RKO (cell line): ENCODE measurements at regions not wholly inside any gene's neighbourhood (a gene's known extent, or its start where the extent isn't known, plus 50 kb on each side); places are given as distances from the start of the nearest gene placed in this dataset.
"Not testable (repeated sequence)": the region's sequence is repeated elsewhere in the genome, so short reads cannot be mapped to it uniquely, and the experiment has no call there.

Experiments used
- DNase-seq: peaks from one replicate; pipeline ENCODE4 v3.0.0-alpha.2; 2016; ENCODE audit warnings: low spot score

- DNase-seq = no peak
Measured at GRCh38 chrX:65331371-65331770, 203.2 kb downstream of the LAS1L start.

- no peak for DNase-seq
Measured at GRCh38 chrX:65300104-65300809, 234.3 kb downstream of the LAS1L start.

- DNase-seq = not testable (repeated sequence)
Measured at GRCh38 chrX:65282905-65283304, 251.7 kb downstream of the LAS1L start.

- DNase-seq = no peak
Measured at GRCh38 chrX:65273152-65273551, 261.4 kb downstream of the LAS1L start.

- no peak for DNase-seq
Measured at GRCh38 chrX:65266482-65266881, 268.1 kb downstream of the LAS1L start.

GRCh38 chrX:65253817-65254216 is 277.6 kb upstream of the ZC4H2 start:
- no peak for DNase-seq

- DNase-seq = no peak
Measured at GRCh38 chrX:65241059-65241721, 264.9 kb upstream of the ZC4H2 start.

GRCh38 chrX:65203545-65203944 is 227.3 kb upstream of the ZC4H2 start:
- DNase-seq = no peak

GRCh38 chrX:65196758-65197360 is 220.6 kb upstream of the ZC4H2 start:
- peak; percentile 46 for DNase-seq

GRCh38 chrX:65195621-65196020 is 219.4 kb upstream of the ZC4H2 start:
- DNase-seq = no peak

GRCh38 chrX:65194547-65194946 is 218.3 kb upstream of the ZC4H2 start:
- no peak for DNase-seq

- not testable (repeated sequence) for DNase-seq
Measured at GRCh38 chrX:65163325-65163724, 187.1 kb upstream of the ZC4H2 start.

- no peak for DNase-seq
Measured at GRCh38 chrX:65148232-65148631, 172.0 kb upstream of the ZC4H2 start.

GRCh38 chrX:65136424-65136823 is 160.2 kb upstream of the ZC4H2 start:
- no peak for DNase-seq

GRCh38 chrX:65127842-65128241 is 151.6 kb upstream of the ZC4H2 start:
- DNase-seq = no peak

- DNase-seq = no peak
Measured at GRCh38 chrX:65098851-65099250, 122.6 kb upstream of the ZC4H2 start.

- DNase-seq = no peak
Measured at GRCh38 chrX:65093658-65094057, 117.4 kb upstream of the ZC4H2 start.

GRCh38 chrX:65073233-65073632 is 97.0 kb upstream of the ZC4H2 start:
- no peak for DNase-seq

GRCh38 chrX:65072590-65072989 is 96.3 kb upstream of the ZC4H2 start:
- DNase-seq = no peak

GRCh38 chrX:65058626-65059025 is 82.4 kb upstream of the ZC4H2 start:
- not testable (repeated sequence) for DNase-seq

GRCh38 chrX:65045001-65045400 is 68.8 kb upstream of the ZC4H2 start:
- no peak for DNase-seq

GRCh38 chrX:65035446-65035770 is 59.2 kb upstream of the ZC4H2 start:
- no peak for DNase-seq

GRCh38 chrX:65034668-65035445 is 58.6 kb upstream of the ZC4H2 start, which contains the start of gene ZC3H12B:
Gene ZC3H12B (plus strand): TSS chrX:65034826.
- DNase-seq = peak; percentile 85
